SK-N-MC (cell line): ENCODE measurements at regions not wholly inside any gene's neighbourhood (a gene's known extent, or its start where the extent isn't known, plus 50 kb on each side); places are given as distances from the start of the nearest gene placed in this dataset.

Experiments
- EZH2 ChIP-seq: fragments of 200-600 bp; sonication (generic); IDR thresholded peaks from one replicate; pipeline ENCODE4 v1.6.1; 2017; ENCODE audit warnings: antibody characterized with exemption
- POLR2AphosphoS5 ChIP-seq: IDR thresholded peaks from 2 replicates; pipeline ENCODE4 v1.6.1; 2012; ENCODE audit warnings: mild to moderate bottlenecking, low read depth, low read length, borderline replicate concordance

DNA sequence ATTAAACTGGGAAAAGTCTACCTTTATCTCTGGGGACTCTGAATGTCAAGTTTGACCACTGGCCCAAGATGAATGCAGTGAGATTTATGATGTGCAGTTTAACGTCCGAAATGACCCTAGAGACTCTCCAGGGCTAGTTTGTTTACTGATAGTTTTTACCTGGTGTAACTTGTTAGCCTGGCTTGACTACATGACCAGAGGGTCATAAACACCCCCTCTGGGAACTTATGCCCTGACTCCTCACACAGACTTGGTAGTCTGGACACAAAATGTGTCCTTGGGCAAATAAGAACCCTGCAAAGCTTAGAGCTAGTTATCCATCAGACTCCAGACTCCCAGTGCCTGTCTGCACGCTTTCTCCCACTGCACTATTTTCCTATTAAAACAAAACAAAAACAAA, 606.5 kb downstream of the HACE1 start:
- TF ChIP-seq EZH2: no peak
- TF ChIP-seq POLR2AphosphoS5: no peak
